WTC11 (cell line): ENCODE measurements at regions not wholly inside any gene's neighbourhood (a gene's known extent, or its start where the extent isn't known, plus 50 kb on each side); places are given as distances from the start of the nearest gene placed in this dataset.

Source experiments
- AFF4 ChIP-seq: sonication (generic); formaldehyde crosslinking; IDR thresholded peaks from 2 replicates; pipeline ENCODE4 v1.8.1; 2023; ENCODE audit warnings: mild to moderate bottlenecking, missing genetic modification reagents, borderline replicate concordance
- CTCF ChIP-seq: fragments of 200-600 bp; IDR thresholded peaks from 2 replicates; pipeline ENCODE4 v1.8.0; 2022; ENCODE audit warnings: antibody characterized with exemption
- FOXK1 ChIP-seq: sonication (generic); formaldehyde crosslinking; IDR thresholded peaks from 2 replicates; pipeline ENCODE4 v1.8.0; 2022; ENCODE audit warnings: mild to moderate bottlenecking, moderate library complexity, missing genetic modification reagents
- RELA ChIP-seq: sonication (generic); formaldehyde crosslinking; IDR thresholded peaks from 2 replicates; pipeline ENCODE4 v1.8.1; 2022; ENCODE audit warnings: missing genetic modification reagents, mild to moderate bottlenecking, borderline replicate concordance
- SMAD3 ChIP-seq: sonication (generic); formaldehyde crosslinking; IDR thresholded peaks from 2 replicates; pipeline ENCODE4 v1.8.0; 2022; ENCODE audit warnings: missing genetic modification reagents, mild to moderate bottlenecking, borderline replicate concordance
- TEAD1 ChIP-seq: sonication (generic); formaldehyde crosslinking; IDR thresholded peaks from 2 replicates; pipeline ENCODE4 v1.8.0; 2022; ENCODE audit warnings: mild to moderate bottlenecking, missing genetic modification reagents
- TEAD4 ChIP-seq: sonication (generic); formaldehyde crosslinking; IDR thresholded peaks from 2 replicates; pipeline ENCODE4 v1.8.0; 2022; ENCODE audit warnings: mild to moderate bottlenecking, missing genetic modification reagents
- ZNF138 ChIP-seq: sonication (generic); formaldehyde crosslinking; conservative IDR thresholded peaks from 2 replicates; pipeline ENCODE4 v1.8.1; 2022; ENCODE audit warnings: mild to moderate bottlenecking, moderate library complexity, missing genetic modification reagents
- TF ChIP-seq, protein P1 (sequence below): sonication (generic); formaldehyde crosslinking; IDR thresholded peaks from 2 replicates; pipeline ENCODE4 v1.8.1; 2022; ENCODE audit warnings: mild to moderate bottlenecking, moderate library complexity, missing genetic modification reagents
- TF ChIP-seq, protein P2 (sequence below): sonication (generic); formaldehyde crosslinking; IDR thresholded peaks from 2 replicates; pipeline ENCODE4 v1.8.1; 2023; ENCODE audit warnings: mild to moderate bottlenecking, missing genetic modification reagents, moderate library complexity
- TF ChIP-seq, protein P3 (sequence below): sonication (generic); formaldehyde crosslinking; IDR thresholded peaks from 2 replicates; pipeline ENCODE4 v1.8.0; 2022; ENCODE audit warnings: mild to moderate bottlenecking, missing genetic modification reagents
- TF ChIP-seq, protein P4 (sequence below): fragments of 250-450 bp; sonication (Bioruptor Pico); IDR thresholded peaks from 2 replicates; pipeline ENCODE4 v1.9.0; 2021; ENCODE audit warnings: mild to moderate bottlenecking

DNA sequence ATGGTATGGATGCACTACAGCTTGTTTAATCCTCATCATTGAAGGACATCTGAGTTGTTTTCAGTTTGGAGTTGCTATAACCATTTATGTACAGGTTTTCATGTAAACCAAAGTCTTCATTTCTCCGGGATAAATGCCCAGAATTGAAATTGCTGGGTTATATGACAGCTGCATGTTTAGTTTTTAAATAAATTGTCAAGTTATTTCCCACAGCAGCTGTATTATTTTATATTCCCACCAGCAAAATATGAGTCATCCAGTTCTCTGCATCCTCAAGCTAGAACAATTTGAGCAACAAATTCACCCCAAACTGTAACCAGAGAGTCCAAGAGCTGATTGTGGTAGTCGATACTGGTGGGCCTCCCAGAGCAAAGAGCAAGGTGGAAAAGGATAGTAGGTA is 125.6 kb upstream of the PRNP start:
- TF ChIP-seq, protein P1, sequence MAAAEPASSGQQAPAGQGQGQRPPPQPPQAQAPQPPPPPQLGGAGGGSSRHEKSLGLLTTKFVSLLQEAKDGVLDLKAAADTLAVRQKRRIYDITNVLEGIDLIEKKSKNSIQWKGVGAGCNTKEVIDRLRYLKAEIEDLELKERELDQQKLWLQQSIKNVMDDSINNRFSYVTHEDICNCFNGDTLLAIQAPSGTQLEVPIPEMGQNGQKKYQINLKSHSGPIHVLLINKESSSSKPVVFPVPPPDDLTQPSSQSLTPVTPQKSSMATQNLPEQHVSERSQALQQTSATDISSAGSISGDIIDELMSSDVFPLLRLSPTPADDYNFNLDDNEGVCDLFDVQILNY: no peak
- TF ChIP-seq CTCF: no peak
- TF ChIP-seq FOXK1 (CRISPR knock-in tag): no peak
- TF ChIP-seq, protein P2, sequence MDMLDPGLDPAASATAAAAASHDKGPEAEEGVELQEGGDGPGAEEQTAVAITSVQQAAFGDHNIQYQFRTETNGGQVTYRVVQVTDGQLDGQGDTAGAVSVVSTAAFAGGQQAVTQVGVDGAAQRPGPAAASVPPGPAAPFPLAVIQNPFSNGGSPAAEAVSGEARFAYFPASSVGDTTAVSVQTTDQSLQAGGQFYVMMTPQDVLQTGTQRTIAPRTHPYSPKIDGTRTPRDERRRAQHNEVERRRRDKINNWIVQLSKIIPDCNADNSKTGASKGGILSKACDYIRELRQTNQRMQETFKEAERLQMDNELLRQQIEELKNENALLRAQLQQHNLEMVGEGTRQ (CRISPR knock-in tag): no peak
- TF ChIP-seq, protein P3, sequence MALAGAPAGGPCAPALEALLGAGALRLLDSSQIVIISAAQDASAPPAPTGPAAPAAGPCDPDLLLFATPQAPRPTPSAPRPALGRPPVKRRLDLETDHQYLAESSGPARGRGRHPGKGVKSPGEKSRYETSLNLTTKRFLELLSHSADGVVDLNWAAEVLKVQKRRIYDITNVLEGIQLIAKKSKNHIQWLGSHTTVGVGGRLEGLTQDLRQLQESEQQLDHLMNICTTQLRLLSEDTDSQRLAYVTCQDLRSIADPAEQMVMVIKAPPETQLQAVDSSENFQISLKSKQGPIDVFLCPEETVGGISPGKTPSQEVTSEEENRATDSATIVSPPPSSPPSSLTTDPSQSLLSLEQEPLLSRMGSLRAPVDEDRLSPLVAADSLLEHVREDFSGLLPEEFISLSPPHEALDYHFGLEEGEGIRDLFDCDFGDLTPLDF (CRISPR knock-in tag): no peak
- no peak for TF ChIP-seq ZNF138 (CRISPR knock-in tag)
- no peak for TF ChIP-seq TEAD1 (CRISPR knock-in tag)
- no peak for TF ChIP-seq AFF4 (CRISPR knock-in tag)
- TF ChIP-seq SMAD3 (CRISPR knock-in tag): no peak
- TF ChIP-seq RELA (CRISPR knock-in tag): no peak
- TF ChIP-seq TEAD4 (CRISPR knock-in tag): no peak
- TF ChIP-seq, protein P4, sequence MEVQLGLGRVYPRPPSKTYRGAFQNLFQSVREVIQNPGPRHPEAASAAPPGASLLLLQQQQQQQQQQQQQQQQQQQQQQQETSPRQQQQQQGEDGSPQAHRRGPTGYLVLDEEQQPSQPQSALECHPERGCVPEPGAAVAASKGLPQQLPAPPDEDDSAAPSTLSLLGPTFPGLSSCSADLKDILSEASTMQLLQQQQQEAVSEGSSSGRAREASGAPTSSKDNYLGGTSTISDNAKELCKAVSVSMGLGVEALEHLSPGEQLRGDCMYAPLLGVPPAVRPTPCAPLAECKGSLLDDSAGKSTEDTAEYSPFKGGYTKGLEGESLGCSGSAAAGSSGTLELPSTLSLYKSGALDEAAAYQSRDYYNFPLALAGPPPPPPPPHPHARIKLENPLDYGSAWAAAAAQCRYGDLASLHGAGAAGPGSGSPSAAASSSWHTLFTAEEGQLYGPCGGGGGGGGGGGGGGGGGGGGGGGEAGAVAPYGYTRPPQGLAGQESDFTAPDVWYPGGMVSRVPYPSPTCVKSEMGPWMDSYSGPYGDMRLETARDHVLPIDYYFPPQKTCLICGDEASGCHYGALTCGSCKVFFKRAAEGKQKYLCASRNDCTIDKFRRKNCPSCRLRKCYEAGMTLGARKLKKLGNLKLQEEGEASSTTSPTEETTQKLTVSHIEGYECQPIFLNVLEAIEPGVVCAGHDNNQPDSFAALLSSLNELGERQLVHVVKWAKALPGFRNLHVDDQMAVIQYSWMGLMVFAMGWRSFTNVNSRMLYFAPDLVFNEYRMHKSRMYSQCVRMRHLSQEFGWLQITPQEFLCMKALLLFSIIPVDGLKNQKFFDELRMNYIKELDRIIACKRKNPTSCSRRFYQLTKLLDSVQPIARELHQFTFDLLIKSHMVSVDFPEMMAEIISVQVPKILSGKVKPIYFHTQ (CRISPR knock-in tag): no peak
